H1 (cell line): ENCODE measurements at regions not wholly inside any gene's neighbourhood (a gene's known extent, or its start where the extent isn't known, plus 50 kb on each side); places are given as distances from the start of the nearest gene placed in this dataset.
A peak's percentile ranks its signal among the peaks of the same experiment; 100 is the strongest.

Source experiments
- CTCF ChIA-PET: fragments of 300-600 bp; sonication (Branson Sonifier 250); formaldehyde crosslinking; loops from one replicate; lab custom pipeline; 2021; ENCODE audit not compliant: partially characterized antibody; lab: Charles Lee
- POLR2A ChIA-PET: fragments of 300-600 bp; sonication (Branson Sonifier 250); formaldehyde crosslinking; loops from one replicate; lab custom pipeline; 2021; ENCODE audit warnings: inconsistent platforms; ENCODE audit not compliant: partially characterized antibody; lab: Charles Lee
- DNase-seq, 2 experiments: peaks; one replicate each; pipeline versions ENCODE4 v3.0.0 to v3.0.0-alpha.2; 2010 to 2022; ENCODE audit warnings: low spot score in 2 of 2, low read depth in 1 of 2, mixed read lengths in 1 of 2
- FAIRE-seq: peaks from 2 replicates; lab custom pipeline; 2011; peaks lifted over from hg19 to GRCh38; lab: Jason Lieb, UNC
- H2AFZ ChIP-seq: 2 replicates; pipeline ENCODE4 v1.8.1; 2012; ENCODE audit warnings: low read length, inconsistent platforms
- H2AK5ac ChIP-seq: 2 replicates; pipeline ENCODE4 v1.6.1; 2013; ENCODE audit warnings: low read depth, low read length
- H2BK120ac ChIP-seq: replicated peaks from 2 replicates; pipeline ENCODE3; 2013; ENCODE audit warnings: low read depth, low read length, inconsistent platforms
- H2BK12ac ChIP-seq: 2 replicates; pipeline ENCODE4 v1.6.1; 2013; ENCODE audit warnings: low read depth, low read length
- H2BK15ac ChIP-seq: 2 replicates; pipeline ENCODE4 v1.6.1; 2013; ENCODE audit warnings: low read length
- H2BK20ac ChIP-seq: 2 replicates; pipeline ENCODE4 v1.6.1; 2013; ENCODE audit warnings: low read length
- H2BK5ac ChIP-seq: 2 replicates; pipeline ENCODE4 v1.6.1; 2013; ENCODE audit warnings: low read depth, low read length
- H3K14ac ChIP-seq: 2 replicates; pipeline ENCODE4 v1.6.1; 2013; ENCODE audit warnings: inconsistent platforms; ENCODE audit not compliant: insufficient read length
- H3K18ac ChIP-seq: 2 replicates; pipeline ENCODE4 v1.6.1; 2013; ENCODE audit warnings: low read length; ENCODE audit errors: extremely low read depth
- H3K23ac ChIP-seq: 2 replicates; pipeline ENCODE4 v1.6.1; 2013; ENCODE audit warnings: inconsistent platforms; ENCODE audit not compliant: insufficient read length
- H3K23me2 ChIP-seq: 2 replicates; pipeline ENCODE4 v1.6.1; 2013; ENCODE audit warnings: low read depth, low read length
- H3K27ac ChIP-seq: 2 replicates; pipeline ENCODE4 v1.6.1; 2011; ENCODE audit warnings: low read depth, low read length, inconsistent platforms
- H3K27me3 ChIP-seq, 4 experiments: replicated peaks in 1 of 4; 1 replicate in 1 of 4; 2 replicates in 3 of 4; pipeline versions ENCODE4 v1.6.1 to v1.8.1; 2011 to 2013; ENCODE audit warnings: low read length in 3 of 4, mild to moderate bottlenecking in 3 of 4, inconsistent platforms in 2 of 4, mixed read lengths in 2 of 4, moderate library complexity in 1 of 4; ENCODE audit not compliant: control insufficient read depth in 3 of 4, insufficient read depth in 3 of 4; ENCODE audit errors: extremely low read depth in 1 of 4
- H3K36me3 ChIP-seq, 4 experiments: 2 replicates each; pipeline versions ENCODE4 v1.6.1 to v1.8.1; 2011 to 2013; ENCODE audit warnings: mild to moderate bottlenecking in 4 of 4, low read length in 3 of 4, moderate library complexity in 2 of 4, control low read depth in 1 of 4, inconsistent platforms in 1 of 4; ENCODE audit not compliant: insufficient read depth in 4 of 4, control insufficient read depth in 2 of 4
- H3K4ac ChIP-seq: replicated peaks from 2 replicates; pipeline ENCODE3; 2013; ENCODE audit warnings: low read length, low read depth, mixed read lengths, inconsistent platforms; ENCODE audit not compliant: insufficient read length
- H3K4me1 ChIP-seq, 4 experiments: replicated peaks in 1 of 4; 1 replicate in 1 of 4; 2 replicates in 3 of 4; pipeline versions ENCODE4 v1.6.1 to v1.8.1; 2011 to 2013; ENCODE audit warnings: low read length in 3 of 4, inconsistent platforms in 2 of 4, mixed read lengths in 1 of 4; ENCODE audit not compliant: insufficient read depth in 4 of 4, control insufficient read depth in 3 of 4
- H3K4me2 ChIP-seq, 2 experiments: 2 replicates each; pipeline versions ENCODE4 v1.6.1 to v1.8.1; 2011 to 2013; ENCODE audit warnings: low read depth in 2 of 2, low read length in 2 of 2, control low read depth in 1 of 2, inconsistent platforms in 1 of 2, mild to moderate bottlenecking in 1 of 2; ENCODE audit not compliant: insufficient read depth in 1 of 2
- H3K4me3 ChIP-seq, 4 experiments: fragments of 200-600, 300-600 bp in 1 of 4; sonication (generic), shearing (Covaris generic), sonication (Bioruptor Twin) in 1 of 4; 2 replicates each; pipeline versions ENCODE4 v1.5.1 to v1.8.1; 2011 to 2016; ENCODE audit warnings: low read length in 4 of 4, low read depth in 3 of 4, control low read depth in 2 of 4, inconsistent platforms in 2 of 4, mild to moderate bottlenecking in 2 of 4, mixed read lengths in 1 of 4, moderate library complexity in 1 of 4; ENCODE audit not compliant: insufficient read depth in 2 of 4; ENCODE audit errors: extremely low read depth in 1 of 4
- H3K56ac ChIP-seq: replicated peaks from 2 replicates; pipeline ENCODE3; 2013; ENCODE audit warnings: low read depth, mild to moderate bottlenecking, mixed read lengths, low read length, inconsistent platforms; ENCODE audit not compliant: insufficient read length
- H3K79me1 ChIP-seq: 2 replicates; pipeline ENCODE4 v1.6.1; 2013; ENCODE audit warnings: low read depth, low read length, control low read depth
- H3K79me2 ChIP-seq, 2 experiments: 2 replicates each; pipeline versions ENCODE4 v1.6.1 to v1.8.1; 2012 to 2013; ENCODE audit warnings: low read length in 2 of 2, mild to moderate bottlenecking in 2 of 2, inconsistent platforms in 1 of 2; ENCODE audit not compliant: insufficient read depth in 2 of 2, control insufficient read depth in 1 of 2
- H3K9ac ChIP-seq, 4 experiments: replicated peaks in 1 of 4; 1 replicate in 1 of 4; 2 replicates in 3 of 4; pipeline versions ENCODE4 v1.6.1 to v1.8.1; 2011 to 2013; ENCODE audit warnings: low read depth in 3 of 4, low read length in 3 of 4, control low read depth in 2 of 4, mild to moderate bottlenecking in 2 of 4, moderate library complexity in 2 of 4, inconsistent platforms in 1 of 4; ENCODE audit errors: extremely low read depth in 1 of 4
- H3K9me3 ChIP-seq, 2 experiments: 2 replicates each; pipeline versions ENCODE4 v1.6.1 to v1.8.1; 2012 to 2013; ENCODE audit warnings: mild to moderate bottlenecking in 2 of 2, moderate library complexity in 2 of 2, control low read depth in 1 of 2, inconsistent platforms in 1 of 2, low read depth in 1 of 2, low read length in 1 of 2, mixed read lengths in 1 of 2; ENCODE audit not compliant: insufficient read depth in 2 of 2
- H4K20me1 ChIP-seq, 2 experiments: replicated peaks in 1 of 2; 2 replicates each; pipeline versions ENCODE3 to v1.8.1; 2011 to 2013; ENCODE audit warnings: inconsistent platforms in 2 of 2, low read length in 2 of 2, mild to moderate bottlenecking in 1 of 2; ENCODE audit not compliant: insufficient read depth in 2 of 2, control insufficient read depth in 1 of 2
- H4K5ac ChIP-seq: 2 replicates; pipeline ENCODE4 v1.6.1; 2013; ENCODE audit warnings: low read length, low read depth, mixed read lengths, inconsistent platforms; ENCODE audit not compliant: insufficient read length
- H4K8ac ChIP-seq: 2 replicates; pipeline ENCODE4 v1.8.0; 2013; ENCODE audit warnings: mild to moderate bottlenecking, moderate library complexity, low read length, inconsistent platforms; ENCODE audit not compliant: insufficient read depth; ENCODE audit errors: extremely low read depth
- H4K91ac ChIP-seq: replicated peaks from 2 replicates; pipeline ENCODE3; 2013; ENCODE audit warnings: low read length, mixed read lengths, inconsistent platforms; ENCODE audit not compliant: insufficient read length
- ASH2L ChIP-seq: fragments of 200-600, 300-600 bp; sonication (generic); IDR thresholded peaks from one replicate; pipeline ENCODE4 v1.7.1; 2017; ENCODE audit warnings: low read length
- ATF3 ChIP-seq: IDR thresholded peaks from 2 replicates; pipeline ENCODE4 v1.6.1; 2011; ENCODE audit warnings: low read depth, mild to moderate bottlenecking, low read length; ENCODE audit not compliant: insufficient read depth
- BCL11A ChIP-seq, 2 experiments: IDR thresholded peaks; one replicate each; pipeline ENCODE4 v1.6.1; 2011; ENCODE audit warnings: low read depth in 2 of 2, low read length in 2 of 2, mild to moderate bottlenecking in 2 of 2
- CTBP2 ChIP-seq: IDR thresholded peaks from 2 replicates; pipeline ENCODE4 v1.7.0; 2011; ENCODE audit warnings: borderline replicate concordance, mild to moderate bottlenecking, moderate library complexity, mixed read lengths, low read length; ENCODE audit not compliant: insufficient read depth, insufficient read length
- CTCF ChIP-seq, 3 experiments: IDR thresholded peaks; 1 replicate in 2 of 3; 2 replicates in 1 of 3; pipeline versions ENCODE4 v1.5.1 to v1.6.1; 2011; ENCODE audit warnings: low read length in 3 of 3, mild to moderate bottlenecking in 3 of 3, inconsistent platforms in 2 of 3, low read depth in 1 of 3, moderate library complexity in 1 of 3; ENCODE audit not compliant: insufficient read depth in 1 of 3; ENCODE audit errors: control extremely low read depth in 1 of 3
- GABPA ChIP-seq: IDR thresholded peaks from 2 replicates; pipeline ENCODE4 v1.6.1; 2011; ENCODE audit warnings: mild to moderate bottlenecking, low read length, moderate library complexity, borderline replicate concordance; ENCODE audit not compliant: insufficient read depth
- HDAC2 ChIP-seq, 2 experiments: fragments of 300-600 bp in 1 of 2; sonication (generic) in 1 of 2; IDR thresholded peaks; 2 replicates each; pipeline ENCODE4 v1.6.1; 2011 to 2012; ENCODE audit warnings: low read depth in 2 of 2, low read length in 2 of 2, mild to moderate bottlenecking in 2 of 2, moderate library complexity in 2 of 2, borderline replicate concordance in 1 of 2, inconsistent platforms in 1 of 2
- POLR2AphosphoS5 ChIP-seq: IDR thresholded peaks from 2 replicates; pipeline ENCODE4 v1.6.1; 2011; ENCODE audit warnings: low read depth, low read length
- POU5F1 ChIP-seq: IDR thresholded peaks from 2 replicates; pipeline ENCODE4 v1.6.1; 2011; ENCODE audit warnings: low read depth, mild to moderate bottlenecking, low read length, moderate library complexity
- SIN3A ChIP-seq, 2 experiments: IDR thresholded peaks in 1 of 2; conservative IDR thresholded peaks in 1 of 2; 2 replicates each; pipeline ENCODE4 v1.6.1; 2011 to 2012; ENCODE audit warnings: low read length in 2 of 2, improper control_type of control experiment in 1 of 2, low read depth in 1 of 2, mild to moderate bottlenecking in 1 of 2
- WGBS, 2 experiments: shearing (Covaris generic) in 1 of 2; methylation state at CpG; one replicate each; pipeline versions ENCODE4 v1.1.6 to v1.1.7; 2013 to 2015; ENCODE audit warnings: low lambda C conversion rate in 2 of 2, mixed read lengths in 2 of 2, inconsistent platforms in 1 of 2, low coverage in 1 of 2, missing lambda C conversion rate in 1 of 2; ENCODE audit not compliant: insufficient replicate concordance in 2 of 2, insufficient coverage in 1 of 2, insufficient read length in 1 of 2; ENCODE audit errors: extremely low coverage in 1 of 2, missing lambda C conversion rate in 1 of 2; 5-methylcytosine and 5-hydroxymethylcytosine counted together

GRCh38 chr2:119078796-119079195 lies 79.8 kb downstream of the C1QL2 start:
- H4K91ac ChIP-seq = no peak overlapping the region
- no peak overlapping the region for H3K56ac ChIP-seq
- no peaks in the 10 kb centered on the region for H3K36me3 ChIP-seq
- H3K4ac ChIP-seq = no peak overlapping the region
- no peak overlapping the region for H3K27ac ChIP-seq
- H3K9ac ChIP-seq = no peak overlapping the region
- H3K23ac ChIP-seq = no peak overlapping the region
- H2BK12ac ChIP-seq = no peak overlapping the region
- no peaks in the 10 kb centered on the region for H3K23me2 ChIP-seq
- WGBS, 2 experiments = 87% methylated on average over 3 of the region's 3 CpGs; no CpG with 5 or more reads in 1 of the 2 experiments
- FAIRE-seq (no peak), DNase-seq (no peak)
- no peak overlapping the region for H3K14ac ChIP-seq
- no peak overlapping the region for H2BK15ac ChIP-seq
- no peak overlapping the region for H2BK120ac ChIP-seq
- H3K4me3 ChIP-seq = no peak overlapping the region
- POLR2A ChIA-PET = interaction anchor here (0.7 kb wide), 1 partner anchor 768 kb away, joined by 3 read pairs; no protein-coding TSS in a partner anchor
- H3K79me2 ChIP-seq = no peaks in the 10 kb centered on the region
- CTCF ChIA-PET = interaction anchor here (0.6 to 1.4 kb wide), 2 partner anchors 26 to 197 kb away, joined by 3 to 4 read pairs; no protein-coding TSS in a partner anchor
- no peak overlapping the region for H2BK20ac ChIP-seq
- no peaks in the 10 kb centered on the region for H3K4me1 ChIP-seq
- no peaks in the 10 kb centered on the region for H3K9me3 ChIP-seq
- peaks cover 0 to 2% (median 0%) of the 10 kb centered on the region in 4 experiments; a peak in 2 of 7 replicates for H3K27me3 ChIP-seq
- no peaks in the 10 kb centered on the region for H4K20me1 ChIP-seq
- no peak overlapping the region for H3K18ac ChIP-seq
- no peak overlapping the region for H4K5ac ChIP-seq
- no peak overlapping the region for H2AK5ac ChIP-seq
- no peak overlapping the region for H3K4me2 ChIP-seq
- H4K8ac ChIP-seq = no peak overlapping the region
- no peak overlapping the region for H2BK5ac ChIP-seq
- H3K79me1 ChIP-seq = no peaks in the 10 kb centered on the region
- 0 out of 2 replicates have a peak overlapping the region, but pooled peaks have one; percentile 27 for H2AFZ ChIP-seq
- TF ChIP-seq POU5F1 (no peak), BCL11A (IDR thresholded peaks at IDR 0.05; ENCODE audit: low read depth in 2 of 2, low read length in 2 of 2) (no peak), SIN3A (conservative IDR thresholded peaks at IDR 0.05 in 1 of 2, IDR thresholded peaks at IDR 0.05 in 1 of 2; ENCODE audit: low read depth in 1 of 2, low read length in 2 of 2) (no peak), HDAC2 (IDR thresholded peaks at IDR 0.05; ENCODE audit: borderline replicate concordance in 1 of 2, low read depth in 2 of 2, low read length in 2 of 2) (no peak), CTBP2 (no peak), ASH2L (no peak), GABPA (no peak), ATF3 (no peak), POLR2AphosphoS5 (no peak), CTCF (IDR thresholded peaks at IDR 0.05; ENCODE audit: control extremely low read depth in 1 of 3, insufficient read depth in 1 of 3, low read depth in 1 of 3, low read length in 3 of 3) (no peak)
